Embryonic facial prominence (tissue), 1 donor: ENCODE measurements at regions not wholly inside any gene's neighbourhood (a gene's known extent, or its start where the extent isn't known, plus 50 kb on each side); places are given as distances from the start of the nearest gene placed in this dataset.

Experiments
- DNase-seq: peaks from one replicate; pipeline ENCODE4 v3.0.0-alpha.2; 2016; ENCODE audit errors: extremely low spot score

DNA sequence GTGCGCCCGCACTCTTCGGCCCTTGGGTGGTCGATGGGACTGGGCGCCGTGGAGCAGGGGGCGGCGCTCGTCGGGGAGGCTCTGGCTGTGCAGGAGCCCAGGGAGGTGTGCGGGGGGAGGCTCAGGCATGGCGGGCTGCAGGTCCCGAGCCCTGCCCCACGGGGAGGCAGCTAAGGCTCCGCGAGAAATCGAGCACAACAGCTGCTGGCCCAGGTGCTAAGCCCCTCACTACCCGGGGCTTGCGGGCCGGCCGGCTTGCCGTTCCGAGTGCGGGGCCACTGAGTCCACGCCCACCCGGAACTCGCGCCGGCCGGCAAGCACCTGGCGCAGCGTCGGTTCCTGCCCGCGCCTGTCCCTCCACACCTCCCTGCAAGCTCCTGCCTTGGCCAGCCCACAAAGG is 462.3 kb upstream of the JARID2 start:
- DNase-seq = no peak

DNA sequence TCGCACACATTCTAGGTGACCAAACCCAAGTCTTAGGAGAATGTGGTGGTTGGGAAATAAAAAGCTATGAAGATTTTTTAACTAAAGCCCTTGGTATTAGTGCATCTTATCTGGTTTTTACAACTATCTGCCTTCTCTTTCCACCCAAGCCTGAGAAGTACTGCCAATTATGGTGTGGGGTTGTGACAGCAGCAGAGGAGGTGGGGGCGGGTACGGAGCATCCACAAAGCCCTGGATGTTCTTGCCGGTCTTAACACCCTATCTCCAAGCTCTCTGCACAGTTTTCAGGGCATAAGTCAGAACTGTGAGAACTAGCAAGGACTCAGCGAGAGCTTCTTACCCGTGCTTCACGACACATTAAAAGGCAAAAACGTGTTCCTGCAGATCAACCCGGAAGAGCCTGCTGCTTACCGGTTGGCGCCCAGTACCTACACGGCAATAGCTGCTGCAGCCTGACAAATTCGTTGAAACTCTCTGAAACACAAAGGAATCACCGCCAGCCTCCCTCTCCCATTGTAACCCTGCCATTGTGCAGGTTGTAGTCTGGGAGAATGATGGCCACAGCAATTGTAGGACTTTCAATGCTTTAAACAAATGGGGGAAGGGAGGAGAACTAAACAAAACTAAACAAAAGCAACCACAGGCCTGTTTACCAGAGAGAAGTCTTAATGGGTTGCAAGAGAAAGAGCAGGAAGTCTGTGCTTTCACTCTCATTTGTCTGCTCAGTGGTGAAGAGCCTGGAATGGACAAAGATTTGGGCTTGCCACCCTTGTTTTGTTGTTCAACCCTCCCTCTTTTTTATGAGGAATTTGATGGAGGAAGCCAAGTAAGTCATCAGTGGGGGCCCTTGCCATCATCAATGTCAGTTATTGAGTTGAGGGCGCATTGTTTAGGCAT is 461.0 kb upstream of the JARID2 start:
- no peak for DNase-seq

DNA sequence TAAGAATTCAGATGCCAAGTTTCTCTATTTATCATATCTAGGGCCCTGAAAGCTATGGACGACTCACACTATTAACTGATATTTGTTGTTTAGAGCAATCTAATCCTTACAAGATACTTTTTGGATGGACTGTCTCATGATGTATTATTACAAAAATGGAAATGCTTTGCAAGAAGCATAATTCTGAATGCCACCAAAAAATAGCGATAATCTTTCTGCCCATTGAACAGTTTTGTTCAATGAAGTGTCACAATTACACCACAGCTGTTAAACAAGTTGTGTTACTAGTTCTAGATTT is 460.4 kb upstream of the JARID2 start:
- no peak for DNase-seq

DNA sequence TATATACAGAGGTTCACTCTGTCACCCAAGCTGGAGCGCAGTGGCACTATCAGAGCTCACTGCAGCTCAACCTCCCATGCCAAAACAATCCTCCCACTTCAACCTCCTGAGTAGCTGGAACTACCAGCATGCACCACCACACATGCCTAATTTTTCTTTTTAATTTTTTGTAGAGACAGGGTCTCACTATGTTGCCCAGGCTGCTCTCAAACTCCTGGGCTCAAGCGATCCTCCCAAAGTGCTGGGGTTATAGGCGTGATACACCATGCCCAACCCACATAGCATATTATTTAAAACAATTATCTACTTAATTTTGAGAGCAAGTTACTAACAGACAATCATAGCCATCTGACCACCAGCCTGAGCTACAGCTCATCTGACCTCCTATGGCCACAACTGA is 459.9 kb upstream of the JARID2 start:
- DNase-seq = no peak

DNA sequence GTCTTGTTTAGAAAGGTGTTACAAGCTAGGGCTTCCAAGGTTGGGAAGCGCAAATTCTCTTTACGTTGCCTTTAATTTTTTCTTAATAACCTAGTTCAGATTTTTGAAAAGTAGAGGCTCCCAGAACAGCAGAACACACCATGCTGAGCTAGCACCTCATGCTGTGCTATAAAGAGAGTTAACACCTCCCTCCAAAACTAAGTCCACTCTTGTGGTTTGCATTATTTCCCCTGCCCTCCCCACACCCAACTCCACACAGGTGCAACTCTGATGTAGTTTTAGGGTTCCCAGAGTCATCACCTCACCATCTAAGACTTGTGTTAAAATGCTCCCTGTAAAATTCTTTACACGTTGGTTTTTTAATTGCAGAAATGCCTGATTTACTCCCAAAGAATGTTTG is 459.4 kb upstream of the JARID2 start:
- no peak for DNase-seq

DNA sequence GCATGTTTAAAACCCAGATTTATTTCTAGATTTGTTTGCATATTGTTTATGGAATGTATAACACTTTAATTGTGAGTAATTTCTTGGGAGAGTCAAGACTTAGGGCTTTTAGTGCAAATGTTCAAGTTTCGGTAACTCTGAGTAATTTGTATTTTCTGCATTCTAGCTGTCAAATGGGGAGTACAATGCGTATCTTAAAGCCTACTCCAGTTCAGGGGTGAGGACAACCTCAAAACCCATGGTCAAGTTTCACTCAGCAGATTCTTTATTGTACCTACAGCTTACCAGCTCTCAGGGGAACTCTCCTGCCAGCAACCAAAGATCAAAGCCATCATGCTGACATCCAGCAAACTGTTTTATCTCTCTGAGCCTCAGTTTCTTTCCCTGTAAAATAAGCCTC is 458.6 kb upstream of the JARID2 start:
- no peak for DNase-seq

DNA sequence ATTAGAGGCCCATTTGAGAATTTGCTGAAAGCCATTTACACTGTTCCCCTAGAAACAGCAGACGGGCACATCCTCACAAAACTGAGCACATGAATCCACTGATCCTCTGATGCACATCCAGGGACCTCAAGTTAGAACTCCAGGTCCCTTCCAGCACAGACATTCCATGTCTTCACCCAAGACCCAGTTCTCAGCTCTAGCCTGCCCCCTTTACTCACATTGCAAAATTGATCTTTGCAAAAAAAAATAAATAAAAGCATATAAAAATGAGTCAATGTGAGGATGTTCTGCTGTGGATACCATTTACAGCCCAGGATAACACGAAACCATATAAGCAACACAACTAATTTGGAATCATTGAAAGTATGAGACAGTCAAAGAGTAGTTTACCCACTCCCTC is 458.2 kb upstream of the JARID2 start:
- DNase-seq = no peak

DNA sequence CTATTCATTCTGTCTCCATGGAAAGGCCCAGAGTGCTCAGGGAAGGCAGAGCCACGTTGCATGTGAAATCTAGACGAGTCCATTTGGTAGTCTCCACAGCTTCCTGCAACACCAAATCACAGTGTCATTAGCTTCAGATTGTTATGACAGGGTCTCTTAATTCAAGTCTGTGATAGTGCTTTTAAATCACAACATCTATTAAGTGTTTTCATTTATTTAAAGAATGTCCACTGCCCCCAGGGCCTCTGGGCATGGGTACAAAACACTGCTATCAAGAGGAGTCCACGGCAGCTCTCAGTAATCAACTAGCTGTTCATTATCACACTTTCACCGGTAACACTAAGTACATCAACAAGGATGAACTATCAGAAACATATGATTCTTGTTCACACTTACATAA is 455.9 kb upstream of the JARID2 start:
- DNase-seq = no peak

DNA sequence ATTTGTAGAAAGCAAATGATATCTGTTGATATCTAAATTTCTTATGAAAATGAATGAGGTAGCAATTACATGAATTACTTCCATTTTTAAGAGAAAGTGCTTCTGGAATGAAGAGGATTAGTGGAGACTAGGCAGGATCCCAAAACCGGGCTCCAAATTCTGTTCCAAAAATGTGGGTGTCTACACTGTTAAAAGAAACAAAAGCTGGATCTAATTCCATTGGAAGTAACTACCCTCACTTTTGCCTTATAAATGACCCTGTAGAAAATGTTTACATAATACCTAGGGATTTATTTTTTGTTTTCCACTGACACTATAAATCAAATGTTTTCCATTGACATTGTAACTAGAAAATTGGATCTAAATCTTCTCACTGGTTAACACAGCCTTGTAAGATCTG is 454.9 kb upstream of the JARID2 start:
- DNase-seq = no peak

DNA sequence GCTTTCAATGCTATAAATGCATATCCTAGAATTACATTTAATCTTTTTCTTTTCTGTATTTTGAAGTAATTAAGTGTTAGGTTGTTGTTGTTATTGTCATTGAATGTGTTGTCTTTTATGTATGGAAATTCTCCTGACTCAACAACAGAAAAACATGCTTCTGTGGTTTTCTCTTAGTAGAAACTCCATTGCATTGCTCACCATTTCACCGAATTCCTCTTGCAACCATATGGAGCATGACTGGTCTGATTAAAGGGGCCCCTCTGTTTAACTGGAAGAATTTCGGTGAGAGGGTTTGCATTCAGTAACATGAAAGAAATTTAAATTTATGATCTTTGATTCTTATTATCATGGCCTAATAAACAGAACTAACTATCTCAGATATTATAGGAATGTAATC is 454.3 kb upstream of the JARID2 start:
- DNase-seq = no peak

DNA sequence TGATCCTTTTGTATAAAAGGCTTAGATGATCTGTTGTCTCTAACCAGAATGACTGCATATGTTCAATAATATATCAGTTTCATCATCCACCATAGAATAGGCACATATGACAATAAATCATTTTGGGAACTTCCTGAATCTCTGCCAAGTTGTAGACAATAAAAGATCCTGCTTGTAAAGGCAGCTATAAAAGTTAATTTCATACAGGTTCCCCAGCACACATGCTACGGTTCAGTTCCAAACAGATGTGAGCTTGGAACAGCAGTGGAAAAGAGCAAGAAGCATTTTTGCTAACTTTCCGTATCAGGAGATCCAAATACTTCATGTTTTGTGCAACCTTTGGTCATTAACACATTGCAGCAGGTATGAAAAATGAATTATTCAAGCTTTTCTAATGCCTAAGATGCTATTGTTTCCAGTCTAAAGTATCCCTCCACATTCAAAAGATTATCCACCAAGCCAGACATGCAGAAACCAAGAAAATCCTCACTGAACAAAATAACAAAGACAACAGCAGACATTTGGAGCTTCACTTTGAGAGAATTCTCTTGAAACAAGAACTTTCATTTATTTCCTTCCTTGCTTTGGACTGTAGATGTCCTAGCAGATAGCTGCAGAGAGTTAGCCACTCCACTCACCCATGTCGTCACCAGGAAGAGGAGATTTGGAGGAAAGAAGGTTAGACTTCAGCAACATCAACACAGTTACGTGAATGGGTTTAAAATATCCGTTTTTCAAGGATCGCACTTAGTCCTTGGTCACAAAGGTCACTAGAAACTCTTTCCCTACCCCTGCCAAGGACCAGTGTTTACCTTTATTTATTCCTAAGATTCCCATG is 453.5 kb upstream of the JARID2 start:
- no peak for DNase-seq

DNA sequence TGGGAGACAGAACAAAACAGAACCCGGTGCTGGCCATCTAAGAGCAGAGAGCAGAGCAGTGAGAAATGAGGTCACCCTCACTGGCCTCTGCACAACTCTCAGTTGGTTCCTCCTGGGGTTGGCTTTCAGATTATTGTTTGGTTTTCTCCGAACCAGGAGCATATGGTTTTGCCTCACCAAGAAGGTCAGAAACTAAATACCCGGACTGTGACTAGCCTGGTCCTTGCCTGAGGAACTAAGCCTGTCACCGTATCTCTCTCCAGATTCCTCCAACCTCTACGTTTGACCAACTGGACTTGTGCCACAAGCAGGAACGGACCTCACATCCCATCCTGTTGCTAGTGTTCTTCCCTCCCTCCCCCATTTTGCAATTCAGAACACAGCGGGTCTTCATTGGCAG is 450.4 kb upstream of the JARID2 start:
- no peak for DNase-seq

DNA sequence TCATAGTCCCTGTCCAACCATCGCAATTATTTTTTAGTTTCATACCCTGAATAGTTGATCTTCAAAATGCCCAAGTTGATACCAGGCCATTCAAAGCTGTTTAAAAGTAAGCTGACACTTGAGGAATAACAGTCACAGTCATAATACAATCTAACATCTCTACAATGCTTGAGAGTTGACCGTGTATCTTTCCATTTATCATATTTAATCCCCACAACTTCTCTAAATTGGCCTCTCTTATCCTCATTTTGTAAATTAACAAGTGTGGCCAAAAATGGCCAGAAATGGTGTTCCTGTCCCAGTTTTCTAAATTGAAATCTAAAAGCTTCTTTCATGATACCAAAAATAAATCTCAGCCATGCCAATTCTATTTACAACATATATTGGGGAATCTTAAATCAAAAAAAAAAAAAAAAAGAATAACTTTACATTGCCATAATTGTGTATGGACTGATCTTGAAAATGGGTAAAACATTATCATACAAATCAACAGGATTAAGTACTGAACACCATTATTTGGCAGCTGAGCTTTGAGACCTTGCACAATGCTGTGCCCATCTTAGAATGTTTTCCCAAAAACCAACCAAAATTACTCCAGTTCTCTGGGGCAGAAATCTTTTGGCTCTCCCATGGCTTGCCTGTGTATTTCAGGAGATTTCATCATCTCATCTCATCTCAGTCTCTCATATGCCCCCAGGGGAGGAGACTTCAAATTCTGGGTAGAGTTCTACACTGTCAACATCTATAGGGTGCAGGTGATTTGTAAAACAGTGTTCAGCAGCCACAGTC is 448.7 kb upstream of the JARID2 start:
- no peak for DNase-seq

DNA sequence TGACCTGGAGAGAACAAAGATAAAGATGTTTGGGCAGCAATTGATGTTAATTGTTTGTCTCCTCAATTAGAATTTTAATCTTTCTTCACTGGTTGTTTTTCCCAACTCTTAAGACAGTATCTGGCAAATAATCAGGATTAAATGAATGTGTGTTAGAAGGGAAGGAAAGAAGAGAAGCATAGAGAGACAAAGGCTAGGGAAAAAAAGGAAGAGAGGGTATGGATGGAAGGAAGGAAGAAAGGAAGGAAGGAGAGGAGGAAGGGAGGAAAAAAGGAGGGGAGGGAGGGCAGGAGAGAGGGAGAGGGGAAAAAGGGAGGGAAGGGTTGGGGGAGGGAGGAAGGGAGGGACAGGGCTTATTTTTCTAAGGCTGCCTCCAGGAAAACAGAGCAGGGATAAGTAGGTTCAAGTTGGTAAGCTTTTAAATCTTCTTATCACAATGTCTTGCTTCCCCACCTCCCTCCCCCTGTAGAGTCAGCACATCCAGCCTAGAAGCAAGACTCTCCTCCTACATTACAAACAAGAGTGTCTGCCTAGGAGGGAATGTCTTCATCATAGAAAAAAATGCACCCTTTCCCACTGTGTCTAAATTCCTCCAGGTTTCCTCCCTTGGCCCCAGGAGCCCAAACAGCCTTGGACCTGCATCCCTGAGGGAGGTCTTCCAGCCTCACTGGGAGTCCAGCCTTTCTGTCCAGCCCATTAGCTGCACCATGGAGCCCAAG is 447.8 kb upstream of the JARID2 start:
- DNase-seq = no peak

DNA sequence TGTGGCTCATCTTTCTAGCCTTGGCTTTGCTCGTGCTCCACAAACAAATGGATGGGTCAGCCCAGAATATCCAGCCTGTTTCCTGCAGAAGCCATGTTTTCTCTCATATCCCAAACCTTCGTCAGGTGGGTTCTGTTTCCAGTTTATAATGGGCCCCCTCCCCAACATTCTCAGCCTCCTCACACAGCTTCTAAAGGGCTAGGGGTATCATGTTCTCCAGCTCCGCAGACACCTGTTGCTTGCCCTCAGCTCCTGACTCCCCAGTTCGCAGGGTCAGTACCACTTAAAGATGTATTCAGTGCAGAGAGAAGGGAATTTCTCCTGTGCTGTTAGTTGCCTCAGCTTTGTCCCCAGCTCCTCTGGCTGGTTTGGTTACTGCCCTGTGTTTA is 447.3 kb upstream of the JARID2 start:
- DNase-seq = no peak

DNA sequence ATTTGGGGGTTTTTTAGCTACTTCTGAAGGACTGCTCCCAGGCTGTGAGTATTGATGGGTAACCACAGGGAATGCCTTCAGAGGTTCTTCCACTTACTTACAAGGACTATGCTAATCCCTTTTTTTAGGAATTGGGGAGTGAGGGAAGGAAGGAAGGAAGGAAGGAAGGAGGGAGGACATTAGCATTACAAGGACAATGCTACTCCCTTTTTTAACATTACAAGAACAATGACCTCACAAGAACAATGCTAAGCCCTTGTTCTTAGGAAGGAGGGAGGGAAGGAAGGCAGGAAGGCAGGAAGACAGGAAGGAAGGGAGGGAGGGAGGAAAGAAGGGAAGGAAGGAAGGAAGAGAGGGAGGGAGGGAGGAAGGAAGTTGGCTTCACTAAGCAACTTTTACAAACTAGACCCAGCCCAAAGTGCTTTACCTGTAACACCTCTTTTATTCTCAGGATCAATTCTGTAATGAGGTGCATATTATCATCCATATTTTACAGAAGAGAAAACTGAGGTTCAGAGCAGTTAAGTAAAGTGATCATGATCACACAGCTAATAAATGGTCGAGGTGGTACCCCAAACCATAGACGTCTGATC is 446.8 kb upstream of the JARID2 start:
- DNase-seq = no peak

DNA sequence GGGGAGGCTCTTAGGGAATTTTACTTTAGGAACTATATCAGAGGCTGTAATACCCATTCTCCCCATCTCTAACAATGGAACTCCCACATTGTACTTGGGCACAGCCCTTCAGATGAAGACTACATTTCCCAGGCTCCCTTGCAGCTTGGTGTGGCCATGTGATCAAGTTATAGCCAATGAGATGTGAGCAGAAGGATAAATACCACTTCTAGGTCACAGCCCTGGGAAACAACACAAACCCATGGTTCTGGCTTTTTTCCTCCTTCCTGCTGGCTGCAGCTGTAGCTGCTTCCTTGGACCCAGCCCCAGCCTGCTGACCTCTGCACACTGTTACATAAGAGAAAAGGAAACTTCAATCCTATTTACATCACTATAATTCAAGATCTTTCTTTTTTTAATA is 445.9 kb upstream of the JARID2 start:
- DNase-seq = no peak

DNA sequence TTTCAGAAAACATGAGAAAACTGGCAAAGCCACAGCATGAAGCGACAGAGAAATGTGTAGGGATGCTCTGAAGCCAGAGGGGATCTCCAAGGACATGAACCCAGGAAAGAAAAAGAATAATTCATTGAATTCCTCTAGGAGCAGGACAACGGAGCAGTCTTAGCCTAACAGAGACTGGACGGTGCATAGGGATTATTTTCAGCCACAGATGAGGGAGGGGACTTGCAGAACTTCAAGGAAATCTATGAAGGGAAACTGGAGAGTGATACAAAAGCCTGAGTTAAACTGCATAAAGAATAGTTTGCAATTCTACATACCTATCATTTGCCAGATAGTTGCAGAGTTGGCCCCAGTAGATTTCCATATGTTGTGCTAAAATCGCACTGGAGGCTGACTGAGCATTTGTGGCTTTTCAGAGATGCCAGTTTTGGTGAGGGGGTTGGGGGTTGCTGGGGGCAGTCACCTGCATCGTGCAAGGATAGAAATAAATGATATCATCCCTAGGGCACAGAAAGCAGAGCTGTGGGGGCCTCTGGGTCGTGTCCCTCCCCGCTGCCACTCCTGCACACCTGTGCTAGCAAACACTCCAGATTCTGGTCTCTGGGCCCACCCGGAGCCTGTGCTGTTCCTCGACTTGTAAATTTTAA is 443.2 kb upstream of the JARID2 start:
- no peak for DNase-seq

DNA sequence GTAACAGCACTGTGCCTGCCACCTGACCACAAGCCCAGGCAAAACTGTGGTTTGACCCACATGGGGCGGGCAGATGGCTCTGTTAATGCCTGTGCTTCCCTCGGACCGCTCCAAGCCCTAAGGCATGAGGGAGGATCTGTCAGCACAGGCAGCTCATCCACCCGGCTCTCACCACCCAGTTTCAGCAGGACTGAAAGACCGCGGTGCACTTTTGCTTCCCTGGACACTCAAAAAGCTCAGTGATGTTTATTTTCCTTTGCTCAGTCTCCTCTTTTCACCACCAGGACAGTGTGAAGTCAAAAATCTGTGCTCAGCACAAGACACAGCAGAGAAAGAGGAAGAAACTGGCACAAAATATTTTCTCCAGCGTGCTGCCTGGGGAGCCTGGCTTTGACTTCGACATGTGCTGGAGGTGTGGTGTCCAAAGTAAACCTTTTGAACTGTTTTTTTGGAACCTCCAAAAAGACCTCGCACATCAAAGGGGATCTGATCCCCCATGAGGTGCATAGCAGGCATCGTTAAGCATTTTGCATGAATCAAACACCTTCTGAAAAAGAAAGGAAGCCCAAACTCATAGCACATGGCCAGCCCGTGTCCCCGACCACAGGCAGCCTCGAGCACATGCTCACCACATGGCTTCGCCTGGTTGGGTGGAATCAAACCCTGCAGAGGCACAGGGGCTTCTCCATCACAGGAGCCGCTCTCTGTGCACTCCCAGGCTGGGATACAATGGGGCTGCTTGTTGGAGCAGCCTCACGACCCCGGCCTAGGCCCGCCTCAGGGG is 441.7 kb upstream of the JARID2 start:
- no peak for DNase-seq

DNA sequence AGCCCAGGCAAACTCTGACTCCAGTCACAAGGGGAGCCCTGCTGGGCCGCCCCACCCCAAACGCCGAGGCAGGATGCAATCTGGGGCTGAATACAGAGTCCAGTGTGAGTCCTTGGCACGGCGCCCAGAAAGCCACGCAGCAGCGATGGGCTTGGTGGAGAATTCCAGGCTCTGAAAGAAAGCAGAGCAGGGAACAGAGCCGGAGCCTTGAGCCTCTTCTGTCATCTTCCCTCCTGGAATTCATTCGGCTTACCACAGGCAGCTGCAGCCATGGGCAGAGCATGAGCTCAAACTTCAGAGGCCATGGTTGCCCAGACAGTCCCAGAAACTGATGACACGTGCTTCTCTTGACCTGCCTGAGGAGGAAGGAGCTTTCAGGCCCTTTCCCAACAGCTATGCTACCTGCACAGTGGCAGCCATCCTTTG is 441.1 kb upstream of the JARID2 start:
- DNase-seq = no peak
